HFFc6 (cell line): ENCODE measurements at regions not wholly inside any gene's neighbourhood (a gene's known extent, or its start where the extent isn't known, plus 50 kb on each side); places are given as distances from the start of the nearest gene placed in this dataset.

ENCODE experiments used
- DNase-seq: peaks from one replicate; pipeline ENCODE4 v3.0.0-alpha.2; 2018
- H3K27ac Mint-ChIP-seq: 2 replicates; pipeline ENCODE4 v1.8.0; 2020; ENCODE audit warnings: mild to moderate bottlenecking, mixed read lengths
- H3K27me3 Mint-ChIP-seq: 2 replicates; pipeline ENCODE4 v1.8.0; 2021; ENCODE audit warnings: mild to moderate bottlenecking, moderate library complexity, mixed read lengths; ENCODE audit not compliant: insufficient read depth
- H3K36me3 Mint-ChIP-seq: 2 replicates; pipeline ENCODE4 v1.8.0; 2021; ENCODE audit warnings: low read depth, mixed read lengths
- H3K4me1 Mint-ChIP-seq: 2 replicates; pipeline ENCODE4 v1.8.0; 2020; ENCODE audit warnings: low read depth, mixed read lengths
- H3K4me3 Mint-ChIP-seq: 2 replicates; pipeline ENCODE4 v1.8.0; 2020; ENCODE audit warnings: mild to moderate bottlenecking, moderate library complexity, mixed read lengths
- H3K9me3 Mint-ChIP-seq: 2 replicates; pipeline ENCODE4 v1.8.0; 2020; ENCODE audit warnings: mild to moderate bottlenecking, mixed read lengths
- TF ChIP-seq, protein P1 (sequence below): fragments of 200-600 bp; sonication (generic); IDR thresholded peaks from 2 replicates; pipeline ENCODE4 v1.5.0; 2021; ENCODE audit warnings: antibody characterized with exemption, mild to moderate bottlenecking

DNA sequence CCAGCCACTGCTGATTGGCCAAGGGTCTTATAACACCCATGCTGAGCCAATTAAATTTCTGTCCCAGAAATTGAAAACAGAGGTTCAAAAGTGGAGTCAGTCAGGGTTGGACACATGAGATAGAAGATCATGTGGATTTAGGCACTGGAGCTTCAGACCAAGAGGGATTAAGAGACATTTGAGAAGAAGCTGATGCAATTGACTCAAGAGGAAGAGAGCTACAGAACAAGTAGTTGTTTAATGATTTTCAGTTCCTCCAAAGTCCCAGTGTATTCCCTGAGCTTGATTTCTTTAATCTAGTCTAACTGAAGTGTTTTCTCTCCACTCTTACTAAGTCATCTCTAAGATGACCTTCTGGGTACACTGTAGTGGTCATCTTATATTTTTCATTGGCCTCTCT lies 227.1 kb downstream of the DUSP10 start:
- DNase-seq = no peak
- Mint-ChIP-seq H3K27ac (no peak overlapping the region), H3K4me3 (no peak overlapping the region), H3K27me3 (no peaks in the 10 kb centered on the region), H3K4me1 (no peaks in the 10 kb centered on the region), H3K36me3 (no peaks in the 10 kb centered on the region), H3K9me3 (no peaks in the 10 kb centered on the region)
- TF ChIP-seq, protein P1, sequence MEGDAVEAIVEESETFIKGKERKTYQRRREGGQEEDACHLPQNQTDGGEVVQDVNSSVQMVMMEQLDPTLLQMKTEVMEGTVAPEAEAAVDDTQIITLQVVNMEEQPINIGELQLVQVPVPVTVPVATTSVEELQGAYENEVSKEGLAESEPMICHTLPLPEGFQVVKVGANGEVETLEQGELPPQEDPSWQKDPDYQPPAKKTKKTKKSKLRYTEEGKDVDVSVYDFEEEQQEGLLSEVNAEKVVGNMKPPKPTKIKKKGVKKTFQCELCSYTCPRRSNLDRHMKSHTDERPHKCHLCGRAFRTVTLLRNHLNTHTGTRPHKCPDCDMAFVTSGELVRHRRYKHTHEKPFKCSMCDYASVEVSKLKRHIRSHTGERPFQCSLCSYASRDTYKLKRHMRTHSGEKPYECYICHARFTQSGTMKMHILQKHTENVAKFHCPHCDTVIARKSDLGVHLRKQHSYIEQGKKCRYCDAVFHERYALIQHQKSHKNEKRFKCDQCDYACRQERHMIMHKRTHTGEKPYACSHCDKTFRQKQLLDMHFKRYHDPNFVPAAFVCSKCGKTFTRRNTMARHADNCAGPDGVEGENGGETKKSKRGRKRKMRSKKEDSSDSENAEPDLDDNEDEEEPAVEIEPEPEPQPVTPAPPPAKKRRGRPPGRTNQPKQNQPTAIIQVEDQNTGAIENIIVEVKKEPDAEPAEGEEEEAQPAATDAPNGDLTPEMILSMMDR = no peak

DNA sequence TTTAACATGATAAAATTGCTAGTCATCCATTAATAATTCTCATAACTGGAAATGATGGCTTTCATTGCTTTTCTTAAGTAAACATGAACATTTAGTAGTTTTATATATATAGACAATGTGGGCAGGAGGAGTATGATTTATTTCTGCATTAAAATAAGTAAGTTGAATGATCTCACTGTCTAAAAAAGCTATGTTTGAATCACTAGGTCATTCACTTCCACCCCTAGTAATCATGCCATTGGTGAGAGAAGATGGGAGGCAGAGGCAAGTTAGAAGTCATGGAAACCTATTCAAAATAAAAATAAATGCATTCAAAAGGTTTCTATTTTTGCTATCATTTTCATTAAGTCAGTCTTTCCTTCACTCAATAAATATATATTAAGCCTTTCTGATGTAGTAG lies 226.4 kb downstream of the DUSP10 start:
- Mint-ChIP-seq H3K27ac (no peak overlapping the region), H3K4me1 (no peaks in the 10 kb centered on the region), H3K9me3 (no peaks in the 10 kb centered on the region), H3K27me3 (no peaks in the 10 kb centered on the region), H3K36me3 (no peaks in the 10 kb centered on the region), H3K4me3 (no peak overlapping the region)
- TF ChIP-seq, protein P1 = no peak
- no peak for DNase-seq

DNA sequence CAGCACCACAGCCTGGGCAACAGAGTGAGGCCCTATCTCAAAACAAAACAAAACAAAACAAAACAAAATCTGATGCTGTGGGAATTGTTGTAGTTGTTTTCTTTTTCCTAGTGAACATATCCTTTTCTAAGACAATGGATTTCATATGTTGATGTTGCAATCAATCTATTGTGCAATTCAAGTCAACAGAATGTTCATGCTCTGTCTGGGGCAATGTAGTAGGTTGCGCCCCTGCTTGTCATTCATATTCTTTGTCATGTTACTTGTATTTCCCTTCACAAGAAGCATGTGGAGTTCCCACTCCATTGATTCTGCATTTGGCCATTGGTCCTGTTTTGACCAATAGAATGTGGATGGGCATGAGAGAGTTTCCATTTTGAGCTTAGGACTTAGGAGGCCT lies 223.9 kb downstream of the DUSP10 start:
- TF ChIP-seq, protein P1 = no peak
- no peak for DNase-seq
- H3K27me3 Mint-ChIP-seq = no peaks in the 10 kb centered on the region; the same call in 1 of the 2 replicates

DNA sequence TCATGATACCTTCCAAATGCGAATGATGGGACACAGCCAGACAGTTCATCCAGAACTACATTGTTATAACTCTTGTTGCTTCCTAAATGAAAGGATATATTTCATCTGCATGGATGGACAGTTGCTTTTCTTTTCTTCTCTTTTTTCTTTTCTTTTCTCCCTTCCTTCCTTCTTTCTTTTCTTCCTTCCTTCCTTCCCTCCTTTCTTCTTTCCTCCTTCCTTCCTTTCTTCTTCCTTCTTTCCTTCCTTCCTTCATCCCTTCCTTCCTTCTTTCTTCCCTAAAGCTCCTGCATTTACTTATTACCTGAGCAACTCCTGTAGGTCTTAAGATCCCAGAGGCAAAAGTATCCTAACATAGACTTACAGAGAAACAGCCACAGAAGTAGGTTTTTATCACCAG lies 221.6 kb downstream of the DUSP10 start:
- TF ChIP-seq, protein P1 = no peak
- Mint-ChIP-seq H3K4me3 (no peak overlapping the region), H3K36me3 (0 out of 2 replicates have a peak, but pooled peaks cover 5% of the 10 kb centered on the region), H3K27ac (no peak overlapping the region), H3K9me3 (no peaks in the 10 kb centered on the region), H3K4me1 (peaks cover 7% of the 10 kb centered on the region; the same call in 1 of the 2 replicates), H3K27me3 (no peaks in the 10 kb centered on the region; the same call in 1 of the 2 replicates)
- DNase-seq = no peak

More for the DNA sequence above, 223.9 kb downstream of the DUSP10 start:
- Mint-ChIP-seq H3K27ac (no peak overlapping the region), H3K4me3 (no peak overlapping the region), H3K36me3 (0 out of 2 replicates have a peak, but pooled peaks cover 5% of the 10 kb centered on the region), H3K9me3 (no peaks in the 10 kb centered on the region), H3K4me1 (peaks cover 7% of the 10 kb centered on the region; the same call in 1 of the 2 replicates)

DNA sequence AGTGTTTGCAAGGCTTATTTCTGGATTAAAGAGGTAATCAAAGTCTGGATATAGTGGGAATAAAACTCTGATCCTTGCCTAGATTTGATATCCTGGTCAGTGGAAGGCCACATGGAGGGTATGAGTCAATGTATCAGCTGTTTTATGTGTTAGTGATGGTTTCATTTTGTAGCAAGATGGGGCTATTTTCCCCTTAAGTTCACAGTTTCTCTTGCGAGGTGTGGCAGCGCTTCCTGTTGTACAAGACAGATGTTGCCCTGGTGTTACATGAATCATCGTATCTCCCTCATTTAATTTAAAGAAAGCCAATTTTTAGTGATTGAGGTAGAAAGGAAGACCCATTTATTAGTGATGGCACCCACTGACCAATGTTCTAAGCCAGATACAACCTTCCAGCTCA lies 220.2 kb downstream of the DUSP10 start:
- Mint-ChIP-seq H3K27ac (no peak overlapping the region), H3K4me3 (no peak overlapping the region), H3K36me3 (0 out of 2 replicates have a peak, but pooled peaks cover 5% of the 10 kb centered on the region), H3K4me1 (peaks cover 7% of the 10 kb centered on the region; the same call in 1 of the 2 replicates), H3K9me3 (no peaks in the 10 kb centered on the region), H3K27me3 (no peaks in the 10 kb centered on the region; the same call in 1 of the 2 replicates)
- TF ChIP-seq, protein P1 = no peak
- no peak for DNase-seq

DNA sequence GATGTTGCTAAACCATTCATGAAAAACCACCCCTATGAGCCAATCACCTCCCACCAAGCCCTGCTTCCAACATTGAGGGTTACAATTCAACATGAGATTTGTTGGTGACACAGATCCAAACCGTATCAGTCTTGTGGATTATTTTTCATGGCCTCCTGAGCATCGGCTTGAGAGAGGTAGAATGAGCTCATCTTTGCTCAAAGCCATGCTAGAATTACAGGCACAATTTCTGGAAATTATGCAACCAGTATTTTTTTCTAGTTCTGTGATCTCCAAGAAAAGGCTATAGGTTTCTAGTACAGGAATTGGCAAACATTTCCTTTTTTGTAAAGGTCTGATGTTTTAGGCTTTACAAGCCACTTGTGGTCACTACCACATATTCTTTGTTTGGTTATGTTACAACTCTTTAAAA lies 219.4 kb downstream of the DUSP10 start:
- TF ChIP-seq, protein P1 = no peak
- Mint-ChIP-seq H3K27ac (no peak overlapping the region), H3K4me3 (no peak overlapping the region), H3K36me3 (0 out of 2 replicates have a peak, but pooled peaks cover 5% of the 10 kb centered on the region), H3K27me3 (no peaks in the 10 kb centered on the region; the same call in 1 of the 2 replicates), H3K4me1 (peaks cover 7% of the 10 kb centered on the region; the same call in 1 of the 2 replicates), H3K9me3 (no peaks in the 10 kb centered on the region)
- DNase-seq = no peak
